Stimulated activated CD4-positive, alpha-beta T cell treated with anti-CD3 and anti-CD28 coated beads, Interleukin-4, amount 100 ng/mL, for 24 hours (primary cell): ENCODE measurements at regions not wholly inside any gene's neighbourhood (a gene's known extent, or its start where the extent isn't known, plus 50 kb on each side); places are given as distances from the start of the nearest gene placed in this dataset.

Experiments used
- DNase-seq: peaks from one replicate; pipeline ENCODE4 v3.0.0-alpha.2; 2020

DNA sequence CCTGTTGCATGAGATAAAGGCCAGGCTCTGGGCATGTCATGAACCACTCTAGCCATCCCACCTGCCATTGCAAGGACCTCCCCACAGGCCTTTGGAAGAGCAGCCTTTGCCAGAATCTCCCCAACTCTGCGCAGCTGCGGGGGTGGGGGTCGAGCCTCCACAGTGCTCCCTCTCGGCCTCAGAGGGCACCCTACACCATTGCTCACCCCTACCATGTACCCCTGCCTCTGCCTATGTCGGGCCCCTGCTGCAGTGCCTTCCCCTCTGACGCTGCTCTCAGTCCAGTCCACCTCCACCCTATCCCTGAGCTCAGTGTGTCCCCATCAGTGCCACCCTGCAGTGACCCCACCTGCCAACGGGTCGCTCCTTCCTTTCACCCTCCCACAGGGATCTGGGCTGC, 679.7 kb upstream of the RAB6C start:
- DNase-seq, result no peak

DNA sequence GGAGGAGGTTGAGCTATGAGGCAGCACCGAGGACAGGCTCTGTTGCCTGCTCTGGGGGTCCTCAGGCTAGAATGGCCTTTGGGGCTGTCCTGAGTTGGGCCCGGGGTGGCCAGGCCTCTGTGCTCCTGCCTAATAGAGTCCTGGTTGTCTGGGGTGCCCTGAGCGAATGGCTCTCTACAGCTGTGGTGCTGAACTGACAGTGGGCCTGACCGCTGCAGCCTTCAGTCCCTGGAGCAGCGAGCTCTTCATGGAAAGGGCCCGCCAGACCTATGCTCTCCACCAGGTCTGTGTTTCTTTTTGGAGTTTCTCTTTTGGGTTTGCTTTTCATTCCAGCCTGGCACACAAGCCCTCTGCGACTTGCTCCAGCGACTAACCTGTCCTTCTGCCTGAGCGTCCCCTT, 679.0 kb upstream of the RAB6C start:
- no peak for DNase-seq

DNA sequence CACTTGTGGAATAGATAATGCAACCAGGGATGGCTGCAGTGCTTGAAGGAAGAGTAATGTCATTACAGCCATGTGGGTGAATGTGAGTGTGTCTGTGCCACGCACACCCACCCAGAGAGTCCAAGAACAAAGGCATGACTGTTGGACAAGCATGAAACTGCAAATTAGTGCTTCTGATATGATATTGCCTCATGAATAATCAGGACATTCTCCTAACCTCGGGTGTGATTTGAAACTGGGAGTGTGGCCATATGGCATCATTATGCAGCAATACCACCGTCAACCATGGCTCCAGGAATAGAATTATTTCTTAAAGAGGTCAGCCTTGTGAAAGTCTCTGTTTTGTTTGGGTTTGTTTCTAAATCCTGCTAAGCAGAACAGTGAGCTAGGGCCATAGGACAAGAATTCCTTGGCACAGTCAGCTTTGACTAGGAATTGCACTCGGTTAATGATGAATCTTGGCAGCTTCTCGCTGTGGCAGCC, 678.0 kb upstream of the RAB6C start:
- no peak for DNase-seq

DNA sequence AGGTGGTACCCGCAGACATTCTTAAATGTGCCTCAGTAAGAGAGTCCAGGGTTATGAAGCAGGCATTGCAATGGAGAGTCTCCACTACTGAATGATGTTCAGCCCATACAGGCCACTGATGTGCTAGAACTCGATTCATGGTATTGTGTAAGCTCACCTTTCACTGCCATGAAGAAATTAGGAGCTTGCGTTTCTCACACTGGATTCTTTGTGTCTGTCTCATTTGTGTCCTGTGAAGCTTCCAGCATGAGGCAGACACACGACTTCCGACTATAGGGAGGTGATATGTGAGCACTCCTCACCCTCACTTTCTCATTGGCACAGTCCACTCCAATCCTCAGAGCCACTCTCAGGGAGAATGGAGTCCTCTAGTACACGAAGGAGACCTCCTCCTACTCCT, 677.4 kb upstream of the RAB6C start:
- DNase-seq, result no peak

DNA sequence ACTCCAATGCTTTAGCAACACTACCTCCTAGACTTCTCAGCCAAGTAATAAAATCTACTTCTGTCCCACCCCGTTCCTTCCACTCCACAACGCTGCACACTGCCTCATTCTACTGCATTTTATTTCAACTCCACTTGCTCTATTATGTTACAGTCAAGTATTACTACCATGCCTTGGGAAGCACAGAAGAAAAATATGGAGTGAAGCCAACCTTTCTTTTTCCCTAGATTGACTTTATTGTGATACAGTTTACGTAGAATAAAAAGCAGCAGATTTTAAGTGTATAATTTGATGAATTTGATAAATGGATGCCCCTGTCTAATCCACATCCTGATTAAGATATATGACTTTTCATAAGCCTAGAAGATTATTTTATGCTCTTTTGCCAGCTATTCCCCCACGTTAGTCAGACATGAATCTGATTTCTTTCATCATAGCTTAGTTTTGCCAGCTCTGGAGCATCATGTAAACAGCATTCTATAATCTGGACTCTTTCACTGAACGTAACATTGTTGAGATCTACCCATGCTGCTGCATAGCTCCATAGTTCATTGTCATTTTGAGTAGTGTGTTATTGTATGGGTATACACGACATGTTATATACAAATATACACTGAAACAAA, 676.8 kb upstream of the RAB6C start:
- no peak for DNase-seq

DNA sequence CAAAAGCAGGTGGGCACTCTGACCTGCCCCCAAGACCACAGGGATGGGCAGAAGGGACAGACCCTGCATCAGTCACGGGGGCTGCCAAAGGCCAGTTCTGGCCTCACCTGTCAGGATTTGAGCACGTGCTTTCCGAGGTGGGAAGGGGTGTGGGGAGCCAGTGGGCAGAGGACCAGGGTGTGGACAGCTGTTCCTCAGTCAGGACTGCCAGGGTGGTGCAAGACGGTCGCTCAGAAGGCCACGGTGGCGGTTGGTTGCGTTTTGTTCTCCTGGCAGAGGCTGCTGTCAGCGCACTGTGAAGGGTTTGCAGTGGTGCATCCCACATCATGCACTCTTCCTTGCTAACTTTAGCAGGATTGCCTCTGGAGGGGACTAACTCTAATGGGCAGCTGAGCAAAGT, 665.3 kb upstream of the RAB6C start:
- no peak for DNase-seq

DNA sequence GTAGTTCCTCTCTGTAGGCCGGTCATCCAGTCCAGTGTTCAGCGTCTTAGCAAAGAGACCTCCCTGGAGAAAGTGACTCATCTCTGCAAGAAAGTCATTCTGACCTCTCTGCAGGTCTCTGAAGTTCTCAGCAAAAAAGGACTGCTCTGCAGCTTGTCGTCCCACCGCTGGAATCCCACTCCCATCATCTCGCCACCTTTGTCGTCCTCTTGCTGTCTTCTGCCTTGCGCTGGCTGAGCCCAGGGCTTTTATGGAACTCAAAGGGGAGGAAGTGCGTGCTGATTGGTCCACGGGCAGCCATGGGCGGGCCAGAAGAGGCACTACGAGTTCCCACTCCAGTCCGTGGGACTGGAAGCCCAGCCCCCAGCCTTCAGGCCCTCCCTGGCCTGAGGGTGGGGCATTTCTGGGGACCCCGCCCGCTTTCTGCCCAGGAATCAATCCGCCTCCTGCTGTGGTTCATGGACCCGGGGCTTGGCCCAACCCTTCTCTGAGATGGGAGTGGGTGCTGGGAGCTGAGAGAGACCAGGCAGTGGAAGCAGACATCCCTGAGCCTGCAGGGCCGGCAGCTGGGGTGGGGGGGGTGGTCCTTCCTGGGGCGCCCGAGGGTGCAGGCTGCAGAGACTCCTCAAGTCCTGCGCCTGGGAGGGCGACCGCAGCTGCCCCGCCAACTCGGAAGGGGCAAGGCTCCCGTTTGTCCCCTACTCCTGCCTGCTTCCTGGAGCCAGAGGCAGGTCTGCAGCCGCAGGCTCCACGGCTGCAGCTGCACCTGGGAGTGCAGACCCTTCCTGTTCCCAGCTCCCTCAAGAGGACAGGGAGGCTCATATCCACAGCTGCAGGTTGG, 660.7 kb upstream of the RAB6C start:
- no peak for DNase-seq

DNA sequence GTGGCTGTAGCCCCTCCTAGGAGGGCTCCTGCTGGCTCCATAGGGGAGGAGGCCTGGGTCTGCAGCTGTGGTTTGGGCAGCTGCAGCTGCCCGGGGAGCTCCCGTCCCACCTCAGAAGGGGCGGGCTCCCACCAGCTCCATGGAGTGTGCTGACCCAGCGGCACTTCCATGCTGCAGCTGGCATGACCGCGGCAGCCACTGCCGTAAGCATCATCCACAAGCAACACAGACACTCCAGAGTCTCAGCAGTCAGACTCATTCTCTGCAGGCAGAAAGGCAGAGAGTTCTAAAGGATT, 660.1 kb upstream of the RAB6C start:
- no peak for DNase-seq

DNA sequence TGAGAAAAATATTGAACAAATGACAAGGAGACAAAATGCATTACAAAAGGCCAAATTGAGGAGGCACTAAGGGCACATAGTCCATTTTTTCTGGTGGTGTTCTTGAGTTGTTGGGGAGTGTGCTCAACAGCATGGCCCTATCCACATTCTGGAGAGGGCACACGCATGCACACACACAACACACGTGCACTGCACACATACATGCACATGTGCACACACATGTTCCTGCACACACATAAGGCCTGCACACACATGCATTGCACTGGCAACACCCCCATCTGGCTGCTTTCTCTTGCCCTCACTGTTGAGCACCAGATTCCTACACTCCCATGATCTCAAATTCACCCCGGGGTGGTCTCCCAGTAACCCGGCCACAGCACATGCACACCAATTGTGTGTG, 659.2 kb upstream of the RAB6C start:
- no peak for DNase-seq

DNA sequence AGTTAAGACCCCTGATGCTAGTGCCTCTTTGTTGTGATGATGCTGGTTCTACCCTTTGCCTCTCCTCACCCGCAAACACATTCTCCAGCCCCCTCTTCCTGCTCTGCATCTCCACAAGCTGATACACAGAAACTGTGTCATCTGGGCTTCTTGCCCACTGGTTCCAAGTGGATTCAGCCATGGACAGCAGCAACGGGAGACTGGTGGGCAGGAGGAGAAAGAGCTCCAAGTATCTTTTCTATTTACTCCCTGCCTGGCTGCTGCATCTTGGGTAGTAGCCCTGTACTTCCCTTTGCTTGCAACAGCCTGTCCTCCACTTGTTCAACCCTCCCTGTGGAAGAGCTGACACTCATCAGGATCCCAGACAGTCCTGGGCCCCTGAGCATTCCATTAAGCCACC, 655.1 kb upstream of the RAB6C start:
- no peak for DNase-seq

DNA sequence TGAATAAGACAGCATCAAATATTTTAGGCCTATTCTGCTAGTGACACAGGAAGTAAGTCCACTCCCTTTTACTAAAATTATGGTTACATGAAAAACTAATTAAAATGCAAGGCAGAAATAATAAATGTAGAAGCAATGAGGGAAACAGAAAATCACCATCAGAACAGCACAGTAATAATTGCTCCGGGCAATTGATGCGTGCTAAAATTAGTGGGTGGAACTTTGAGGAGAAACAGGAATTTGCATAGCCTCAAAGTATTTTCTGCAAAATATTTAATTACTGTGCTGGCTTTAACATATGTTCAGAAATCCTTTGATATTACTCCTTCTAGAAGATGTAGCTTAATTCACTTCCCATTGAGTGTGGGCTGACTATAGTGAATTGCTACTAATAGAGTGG, 654.3 kb upstream of the RAB6C start:
- DNase-seq, result no peak

DNA sequence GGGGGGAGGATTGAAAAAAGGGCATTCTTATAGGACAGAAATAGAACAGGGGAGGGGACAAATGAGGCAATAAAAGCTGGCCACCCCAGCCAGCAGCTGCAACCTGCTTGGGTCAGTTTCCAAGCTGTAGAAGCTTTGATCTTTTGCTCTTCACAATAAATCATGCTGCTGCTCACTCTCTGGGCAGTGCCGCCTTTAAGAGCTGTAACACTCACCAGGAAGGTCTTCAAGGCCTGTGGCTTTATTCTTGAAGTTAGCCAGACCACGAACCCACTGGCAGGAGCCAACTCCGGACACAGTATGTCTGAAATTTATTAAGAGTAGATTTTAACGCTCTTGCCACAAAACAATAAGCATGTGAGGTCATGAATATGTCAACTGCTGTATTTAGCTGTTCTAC, 649.9 kb upstream of the RAB6C start:
- DNase-seq, result no peak

DNA sequence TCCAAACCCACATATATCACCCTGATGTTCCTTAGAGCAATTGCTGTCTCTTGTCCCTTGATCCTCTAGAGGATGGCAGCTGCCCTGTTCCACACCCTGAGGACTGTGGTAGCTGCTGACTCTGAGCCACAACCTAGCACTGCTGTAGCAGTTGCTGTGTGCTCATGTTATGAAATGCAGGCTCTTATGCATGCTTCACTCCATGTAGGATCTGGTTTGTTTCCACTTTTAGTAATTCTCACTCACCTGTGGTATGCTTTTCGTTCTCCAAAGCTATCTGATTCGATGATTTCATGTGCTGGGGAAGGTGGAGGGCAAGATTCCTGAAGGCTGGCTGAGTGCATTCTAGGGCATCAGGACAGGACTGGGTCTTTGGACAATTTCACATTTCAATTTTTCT, 649.0 kb upstream of the RAB6C start:
- DNase-seq, result no peak

DNA sequence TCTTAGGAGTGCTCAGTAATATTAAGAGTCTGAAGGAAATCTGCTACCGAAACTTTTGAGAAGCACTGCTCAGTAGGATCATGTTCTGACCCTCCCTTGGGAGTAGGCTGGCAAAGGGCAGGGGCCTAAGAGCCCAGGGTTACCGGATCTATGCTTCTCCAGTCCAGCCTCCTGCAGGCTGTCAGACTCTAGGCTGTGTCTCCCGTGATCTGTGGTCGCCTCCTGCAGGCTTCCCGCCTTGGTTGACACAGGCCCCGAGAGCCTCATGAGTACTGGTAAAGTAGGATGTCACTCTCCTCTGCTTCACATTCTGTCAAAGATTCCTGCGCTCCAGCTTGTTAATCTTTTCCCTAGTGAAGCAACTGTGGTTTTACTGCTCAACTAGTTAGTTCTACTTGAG, 647.8 kb upstream of the RAB6C start:
- no peak for DNase-seq

DNA sequence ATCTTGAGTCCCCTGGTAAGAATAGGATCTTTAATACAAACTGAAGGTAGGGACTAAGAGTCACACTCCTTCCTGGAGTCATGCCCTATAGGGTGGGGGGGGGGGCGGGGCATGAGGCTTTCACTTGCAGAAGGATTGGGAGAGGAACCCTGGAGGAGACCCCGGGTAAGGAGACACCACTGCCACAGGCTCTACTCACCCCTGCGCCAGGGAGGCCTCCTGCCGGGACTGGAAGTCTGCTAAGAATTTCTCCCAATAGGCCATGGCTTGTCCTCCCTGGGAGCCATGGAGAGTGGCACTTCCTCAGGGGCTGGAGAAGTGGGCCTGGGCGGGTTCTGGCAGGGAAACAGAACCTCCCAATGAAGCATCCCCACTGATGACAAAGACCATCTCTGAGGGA, 645.3 kb upstream of the RAB6C start:
- DNase-seq, result no peak

DNA sequence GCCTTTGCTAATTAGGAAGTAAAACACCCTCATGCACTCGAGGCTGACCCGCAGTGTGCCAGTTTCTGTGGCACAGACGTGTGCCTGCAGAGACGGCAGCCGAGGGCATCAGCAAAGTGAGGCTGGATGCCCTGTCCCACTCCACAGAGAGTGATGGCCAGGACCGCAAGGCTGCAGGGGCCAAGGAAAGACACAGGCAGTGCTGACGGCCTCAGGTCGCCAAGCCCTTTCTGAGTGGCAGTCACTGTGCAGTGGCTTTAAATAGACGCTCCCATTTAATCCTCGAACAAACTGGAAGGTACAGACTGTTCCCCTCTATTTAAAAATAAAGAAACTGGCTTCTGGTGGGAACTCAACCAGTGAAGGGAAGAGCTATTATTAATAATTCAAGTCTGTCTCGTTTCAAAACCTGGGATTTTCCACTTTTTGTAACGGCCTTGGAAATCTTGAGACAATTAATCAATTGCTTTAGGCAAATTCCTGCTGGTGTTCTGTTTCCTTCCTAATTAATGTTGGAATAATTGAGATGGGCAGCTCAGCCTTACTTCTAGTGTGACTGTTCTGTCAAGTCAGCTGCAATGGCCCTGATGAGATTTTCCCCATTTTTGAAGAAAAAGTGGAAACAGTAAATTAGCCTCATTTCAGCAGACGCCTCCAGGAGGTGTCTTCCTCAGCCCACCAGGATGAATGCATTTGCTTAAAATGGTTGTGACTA, 644.6 kb upstream of the RAB6C start:
- no peak for DNase-seq

DNA sequence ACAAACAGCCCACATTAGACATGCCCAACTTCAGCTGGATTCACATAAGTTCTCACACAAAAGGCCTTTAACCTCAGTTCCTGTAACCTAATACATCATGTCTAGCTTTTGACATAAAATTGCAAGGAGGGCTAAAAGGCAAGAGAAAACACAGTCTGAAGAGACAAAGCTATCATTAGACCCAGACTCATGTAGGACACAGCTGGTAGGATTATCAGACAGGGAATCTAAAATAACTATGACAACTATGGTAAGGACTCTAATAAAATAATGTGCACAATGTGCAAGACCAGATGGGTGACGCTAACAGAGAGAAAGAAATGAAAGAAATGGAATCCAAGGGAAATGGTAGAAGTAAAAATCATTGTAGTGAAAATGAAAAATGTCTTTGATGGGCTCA, 643.2 kb upstream of the RAB6C start:
- no peak for DNase-seq

DNA sequence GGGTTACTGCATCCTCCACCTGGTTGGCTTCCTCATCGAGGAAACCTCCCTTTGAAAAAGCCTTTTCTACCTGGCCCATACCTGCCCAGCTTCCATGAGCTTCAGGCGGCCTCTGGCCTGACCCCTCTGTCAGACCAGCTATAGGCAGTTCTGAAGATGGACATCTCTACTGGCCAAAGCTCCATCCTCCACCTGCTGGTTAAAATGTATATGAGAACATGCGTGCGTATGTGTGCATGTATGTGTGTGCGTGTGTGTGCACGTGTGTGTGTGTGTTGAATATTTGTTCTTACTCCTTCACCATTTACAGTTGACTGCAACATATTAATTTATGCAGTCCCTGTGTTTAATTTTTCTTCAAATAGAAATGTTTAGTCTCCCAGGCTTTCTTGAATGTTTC, 642.4 kb upstream of the RAB6C start:
- DNase-seq, result no peak

DNA sequence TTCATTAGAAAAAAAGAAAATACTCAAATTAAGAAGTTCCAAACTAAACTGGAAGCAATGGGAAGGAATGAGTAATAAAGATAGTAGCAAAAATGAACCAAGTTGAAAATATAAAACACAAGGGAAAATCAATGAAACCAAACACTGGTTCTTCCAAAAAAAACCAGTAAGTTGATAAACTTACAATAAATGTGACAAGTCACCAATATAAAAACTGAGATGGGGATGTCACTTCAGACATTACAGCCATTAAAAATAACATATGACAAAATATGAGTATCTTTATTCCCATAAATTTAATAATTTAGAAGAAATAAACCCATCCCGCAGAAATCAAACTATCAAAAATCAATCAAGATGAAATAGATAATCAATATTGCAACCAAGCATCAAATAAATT, 633.9 kb upstream of the RAB6C start:
- DNase-seq, result no peak

DNA sequence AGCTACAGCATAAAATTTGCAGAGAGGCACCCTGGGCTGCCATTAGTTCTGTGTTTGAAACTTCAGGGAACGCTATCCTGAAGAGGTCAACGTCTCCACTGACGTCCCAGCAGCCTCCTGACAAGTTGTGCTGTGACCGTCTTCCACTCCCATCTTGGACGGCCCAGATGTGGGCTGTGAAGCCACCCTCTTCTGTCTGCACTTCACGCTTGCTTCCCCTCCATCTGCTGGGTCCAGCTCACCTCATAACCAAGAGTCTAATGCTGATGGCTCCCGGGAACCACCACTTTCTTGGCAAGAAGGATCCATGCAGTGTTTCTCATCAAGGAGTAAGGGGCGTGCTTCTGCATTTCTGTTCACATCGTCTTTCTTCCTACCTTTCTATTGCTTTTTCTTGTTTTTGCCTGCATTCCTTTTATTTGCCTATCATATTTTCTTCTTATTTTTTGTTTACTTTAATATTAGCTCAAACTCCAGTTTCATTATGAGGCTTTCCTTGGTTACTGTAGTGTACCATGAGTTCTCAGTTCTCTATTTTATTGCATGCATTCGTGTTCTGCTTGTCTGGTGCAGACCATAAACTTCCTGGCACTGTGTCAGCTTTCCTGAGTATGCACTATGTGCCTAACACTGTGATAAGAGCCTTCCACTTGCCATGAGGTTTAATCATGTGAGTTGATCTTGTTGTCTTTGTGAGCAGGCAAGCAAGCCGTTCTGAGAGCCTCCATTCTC, 631.8 kb upstream of the RAB6C start:
- no peak for DNase-seq

DNA sequence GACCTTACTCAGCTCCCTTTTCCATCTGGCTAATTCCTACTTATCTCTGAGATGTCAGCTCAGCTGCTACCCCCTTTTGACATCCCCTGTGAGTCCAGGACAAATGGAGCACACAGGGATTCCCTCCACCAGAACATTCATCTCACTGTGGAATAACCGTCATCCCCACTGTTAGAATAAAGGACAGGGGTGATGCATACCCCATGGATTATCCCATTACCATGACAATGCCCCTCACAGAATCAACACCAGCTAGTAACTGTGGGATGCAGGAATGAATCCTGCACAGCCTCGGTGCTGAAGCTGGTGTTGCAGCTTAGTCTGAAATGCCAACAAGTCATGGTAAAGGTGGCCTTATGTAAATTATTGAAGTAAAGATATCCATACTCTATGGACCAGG, 624.8 kb upstream of the RAB6C start:
- DNase-seq, result no peak

DNA sequence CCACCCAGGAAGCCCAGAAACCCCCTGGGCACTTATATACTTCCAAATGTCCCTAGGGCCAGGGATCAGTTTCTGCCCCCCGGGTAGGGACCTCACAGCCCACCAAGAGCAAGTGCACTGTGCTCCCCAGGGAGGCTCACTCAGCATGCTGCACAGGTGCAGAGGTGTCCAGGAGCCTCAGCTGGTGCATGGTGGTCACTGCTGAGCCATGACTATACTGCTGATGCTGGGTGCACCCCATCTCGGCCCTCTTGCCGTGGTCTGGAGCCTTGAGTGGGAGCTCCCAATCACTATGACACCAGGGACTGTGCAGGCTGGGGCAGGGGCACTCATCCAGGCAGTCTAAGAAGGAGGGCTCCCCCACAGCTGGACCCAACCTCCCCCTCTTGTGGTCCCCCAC, 617.8 kb upstream of the RAB6C start:
- no peak for DNase-seq

DNA sequence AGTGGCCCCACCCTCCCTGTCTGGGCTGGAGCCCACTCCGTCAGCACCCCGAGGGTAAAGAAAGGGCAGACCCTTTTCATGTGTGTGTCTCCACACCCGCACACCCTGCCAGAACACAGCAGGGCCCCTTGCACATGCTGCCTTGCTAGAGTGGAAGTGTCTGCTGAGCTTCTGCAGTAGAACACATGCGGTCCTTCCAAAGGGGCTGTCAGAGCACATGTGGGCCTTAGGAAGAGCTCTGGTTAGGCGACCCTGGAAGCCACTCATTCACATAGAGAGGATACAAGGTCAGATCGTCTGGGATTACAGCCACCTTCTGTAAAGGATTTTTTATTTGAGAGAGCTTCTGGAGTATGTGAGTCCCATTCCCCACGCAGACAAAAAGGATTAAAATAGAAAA, 613.2 kb upstream of the RAB6C start:
- DNase-seq, result no peak

DNA sequence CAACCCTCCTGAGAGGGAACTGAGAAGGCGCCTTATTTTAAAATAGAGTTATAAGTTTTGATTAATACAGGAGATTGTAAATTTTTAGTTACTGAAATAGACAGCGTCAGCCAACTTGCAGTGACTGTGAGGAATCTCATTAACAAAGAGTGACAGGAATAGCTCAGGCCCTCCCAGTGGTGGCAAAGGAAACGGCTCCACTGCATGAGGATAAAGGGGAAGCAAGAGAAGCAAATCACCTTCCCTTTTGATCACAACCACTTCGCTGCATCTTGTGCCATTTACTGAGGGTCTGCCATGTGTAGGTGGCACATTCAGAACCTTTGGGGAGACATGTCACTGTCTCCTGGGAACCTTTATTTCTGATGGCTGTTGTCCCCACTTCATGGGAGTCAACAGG, 612.4 kb upstream of the RAB6C start:
- DNase-seq, result no peak
